ENCODE measurements at regions not wholly inside any gene's neighbourhood (a gene's known extent, or its start where the extent isn't known, plus 50 kb on each side); places are given as distances from the start of the nearest gene placed in this dataset.
A peak's percentile ranks its signal among the peaks of the same experiment; 100 is the strongest.
"Not testable (repeated sequence)": the region's sequence is repeated elsewhere in the genome, so short reads cannot be mapped to it uniquely, and the experiment has no call there.

- H3K14ac ChIP-seq (ENCODE audit: low read length) = no peak overlapping the region
- no CpG with 5 or more reads among the region's 17 CpGs for WGBS, 2 donors (ENCODE audit: extremely low coverage in 2 of 2, insufficient read length in 2 of 2, insufficient replicate concordance in 1 of 2)
- no peak overlapping the region for H3K27ac ChIP-seq (replicated peaks; ENCODE audit: low read length)
- H3K4me2 ChIP-seq (ENCODE audit: insufficient read depth, low read length, poor library complexity, severe bottlenecking) = no peak overlapping the region
- no peaks in the 10 kb centered on the region for H3K79me1 ChIP-seq (ENCODE audit: low read depth, low read length)
- H4K91ac ChIP-seq (ENCODE audit: low read depth, low read length, poor library complexity) = no peak overlapping the region
- H2BK5ac ChIP-seq (ENCODE audit: low read length) = no peak overlapping the region
- no peaks in the 10 kb centered on the region for H3K9me3 ChIP-seq (replicated peaks in 1 of 2; ENCODE audit: control insufficient read depth in 2 of 2, insufficient read depth in 1 of 2, low read depth in 1 of 2, low read length in 2 of 2)
- no peak overlapping the region for H3K23ac ChIP-seq (ENCODE audit: low read depth, low read length, poor library complexity)
- H3K9ac ChIP-seq (ENCODE audit: low read depth, low read length, poor library complexity) = no peak overlapping the region
- H2BK15ac ChIP-seq (ENCODE audit: low read length) = no peak overlapping the region
- no peak overlapping the region for H3K4me3 ChIP-seq (ENCODE audit: low read length in 2 of 2)
- no peaks in the 10 kb centered on the region for H3K27me3 ChIP-seq (ENCODE audit: control insufficient read depth in 3 of 3, insufficient read depth in 3 of 3, low read depth in 1 of 3, low read length in 3 of 3)
- no peaks in the 10 kb centered on the region for H3K36me3 ChIP-seq (replicated peaks in 1 of 2; ENCODE audit: control insufficient read depth in 2 of 2, insufficient read depth in 2 of 2, low read length in 2 of 2)
- H2BK12ac ChIP-seq (ENCODE audit: low read length) = no peak overlapping the region
- H3K4me1 ChIP-seq (ENCODE audit: control insufficient read depth in 2 of 2, insufficient read depth in 1 of 2, low read depth in 1 of 2, low read length in 2 of 2) = no peaks in the 10 kb centered on the region
- no peak overlapping the region for H2AK5ac ChIP-seq (ENCODE audit: low read depth, low read length)
- H3K4ac ChIP-seq (ENCODE audit: low read length) = no peak overlapping the region
- no peak overlapping the region for H2AFZ ChIP-seq (ENCODE audit: low read length)
- H4K8ac ChIP-seq (ENCODE audit: low read depth, low read length) = no peak overlapping the region
- no peak for DNase-seq (ENCODE audit: low spot score)
- peak overlapping the region; percentile 54 for H3K18ac ChIP-seq (ENCODE audit: low read length)
- H2BK120ac ChIP-seq (ENCODE audit: low read depth, low read length) = no peak overlapping the region
Measured at GRCh38 chr7:156522801-156523200, 117.8 kb upstream of the RNF32 start.

GRCh38 chr7:156519070-156519469 lies 121.5 kb upstream of the RNF32 start:
- Histone ChIP-seq H3K4ac (ENCODE audit: low read length) (no peak overlapping the region), H3K4me2 (ENCODE audit: insufficient read depth, low read length, poor library complexity, severe bottlenecking) (no peak overlapping the region), H4K8ac (ENCODE audit: low read depth, low read length) (no peak overlapping the region), H2BK120ac (ENCODE audit: low read depth, low read length) (no peak overlapping the region), H2AFZ (ENCODE audit: low read length) (no peak overlapping the region), H2BK5ac (ENCODE audit: low read length) (no peak overlapping the region), H3K4me3 (ENCODE audit: low read length in 2 of 2) (no peak overlapping the region), H4K91ac (ENCODE audit: low read depth, low read length, poor library complexity) (no peak overlapping the region), H3K36me3 (replicated peaks in 1 of 2; ENCODE audit: control insufficient read depth in 2 of 2, insufficient read depth in 2 of 2, low read length in 2 of 2) (no peaks in the 10 kb centered on the region), H3K9ac (ENCODE audit: low read depth, low read length, poor library complexity) (no peak overlapping the region), H3K18ac (ENCODE audit: low read length) (peak overlapping the region; percentile 14), H3K27ac (replicated peaks; ENCODE audit: low read length) (no peak overlapping the region), H3K9me3 (replicated peaks in 1 of 2; ENCODE audit: control insufficient read depth in 2 of 2, insufficient read depth in 1 of 2, low read depth in 1 of 2, low read length in 2 of 2) (no peaks in the 10 kb centered on the region), H3K23ac (ENCODE audit: low read depth, low read length, poor library complexity) (peak overlapping the region; percentile 19), H3K79me1 (ENCODE audit: low read depth, low read length) (no peaks in the 10 kb centered on the region), H3K4me1 (ENCODE audit: control insufficient read depth in 2 of 2, insufficient read depth in 1 of 2, low read depth in 1 of 2, low read length in 2 of 2) (no peaks in the 10 kb centered on the region), H2AK5ac (ENCODE audit: low read depth, low read length) (no peak overlapping the region), H3K27me3 (ENCODE audit: control insufficient read depth in 3 of 3, insufficient read depth in 3 of 3, low read depth in 1 of 3, low read length in 3 of 3) (peaks cover 0 to 5% (median 0%) of the 10 kb centered on the region in 3 experiments), H2BK12ac (ENCODE audit: low read length) (no peak overlapping the region), H3K14ac (ENCODE audit: low read length) (no peak overlapping the region), H2BK15ac (ENCODE audit: low read length) (no peak overlapping the region)
- DNase-seq (ENCODE audit: low spot score) = no peak
- WGBS, 2 donors (ENCODE audit: extremely low coverage in 2 of 2, insufficient read length in 2 of 2, insufficient replicate concordance in 1 of 2) = no CpG with 5 or more reads among the region's 12 CpGs

GRCh38 chr7:156518466-156518865 lies 122.1 kb upstream of the RNF32 start:
- Histone ChIP-seq H4K8ac (ENCODE audit: low read depth, low read length) (no peak overlapping the region), H3K27ac (replicated peaks; ENCODE audit: low read length) (no peak overlapping the region), H2BK15ac (ENCODE audit: low read length) (no peak overlapping the region), H3K27me3 (ENCODE audit: control insufficient read depth in 3 of 3, insufficient read depth in 3 of 3, low read depth in 1 of 3, low read length in 3 of 3) (peaks cover 0 to 5% (median 0%) of the 10 kb centered on the region in 3 experiments), H2BK5ac (ENCODE audit: low read length) (no peak overlapping the region), H3K9ac (ENCODE audit: low read depth, low read length, poor library complexity) (no peak overlapping the region), H3K23ac (ENCODE audit: low read depth, low read length, poor library complexity) (peak overlapping the region; percentile 19), H2BK120ac (ENCODE audit: low read depth, low read length) (no peak overlapping the region), H2AFZ (ENCODE audit: low read length) (no peak overlapping the region), H2BK12ac (ENCODE audit: low read length) (no peak overlapping the region), H3K36me3 (replicated peaks in 1 of 2; ENCODE audit: control insufficient read depth in 2 of 2, insufficient read depth in 2 of 2, low read length in 2 of 2) (no peaks in the 10 kb centered on the region), H3K9me3 (replicated peaks in 1 of 2; ENCODE audit: control insufficient read depth in 2 of 2, insufficient read depth in 1 of 2, low read depth in 1 of 2, low read length in 2 of 2) (no peaks in the 10 kb centered on the region), H2AK5ac (ENCODE audit: low read depth, low read length) (no peak overlapping the region), H4K91ac (ENCODE audit: low read depth, low read length, poor library complexity) (no peak overlapping the region), H3K79me1 (ENCODE audit: low read depth, low read length) (no peaks in the 10 kb centered on the region), H3K4me3 (ENCODE audit: low read length in 2 of 2) (no peak overlapping the region), H3K14ac (ENCODE audit: low read length) (no peak overlapping the region), H3K4me1 (ENCODE audit: control insufficient read depth in 2 of 2, insufficient read depth in 1 of 2, low read depth in 1 of 2, low read length in 2 of 2) (no peaks in the 10 kb centered on the region), H3K18ac (ENCODE audit: low read length) (no peak overlapping the region), H3K4ac (ENCODE audit: low read length) (no peak overlapping the region), H3K4me2 (ENCODE audit: insufficient read depth, low read length, poor library complexity, severe bottlenecking) (no peak overlapping the region)
- no peak for DNase-seq (ENCODE audit: low spot score)
- no CpG with 5 or more reads among the region's 7 CpGs for WGBS, 2 donors (ENCODE audit: extremely low coverage in 2 of 2, insufficient read length in 2 of 2, insufficient replicate concordance in 1 of 2)

- not testable (repeated sequence) for H3K4me1 ChIP-seq (ENCODE audit: control insufficient read depth in 2 of 2, insufficient read depth in 1 of 2, low read depth in 1 of 2, low read length in 2 of 2); H2BK120ac ChIP-seq (ENCODE audit: low read depth, low read length); H2BK5ac ChIP-seq (ENCODE audit: low read length); H2BK15ac ChIP-seq (ENCODE audit: low read length); H3K23ac ChIP-seq (ENCODE audit: low read depth, low read length, poor library complexity); H3K27ac ChIP-seq (replicated peaks; ENCODE audit: low read length); H4K8ac ChIP-seq (ENCODE audit: low read depth, low read length); H3K27me3 ChIP-seq (ENCODE audit: control insufficient read depth in 3 of 3, insufficient read depth in 3 of 3, low read depth in 1 of 3, low read length in 3 of 3); DNase-seq (ENCODE audit: low spot score); H3K79me1 ChIP-seq (ENCODE audit: low read depth, low read length); H4K91ac ChIP-seq (ENCODE audit: low read depth, low read length, poor library complexity); H3K4me3 ChIP-seq (ENCODE audit: low read length in 2 of 2); H3K4me2 ChIP-seq (ENCODE audit: insufficient read depth, low read length, poor library complexity, severe bottlenecking); H3K4ac ChIP-seq (ENCODE audit: low read length); H3K36me3 ChIP-seq (replicated peaks in 1 of 2; ENCODE audit: control insufficient read depth in 2 of 2, insufficient read depth in 2 of 2, low read length in 2 of 2); H3K9me3 ChIP-seq (replicated peaks in 1 of 2; ENCODE audit: control insufficient read depth in 2 of 2, insufficient read depth in 1 of 2, low read depth in 1 of 2, low read length in 2 of 2); H2AK5ac ChIP-seq (ENCODE audit: low read depth, low read length); H3K9ac ChIP-seq (ENCODE audit: low read depth, low read length, poor library complexity); H2BK12ac ChIP-seq (ENCODE audit: low read length); H3K14ac ChIP-seq (ENCODE audit: low read length); H2AFZ ChIP-seq (ENCODE audit: low read length)
- peak overlapping the region; percentile 60 for H3K18ac ChIP-seq (ENCODE audit: low read length)
- no CpG with 5 or more reads among the region's 8 CpGs for WGBS, 2 donors (ENCODE audit: extremely low coverage in 2 of 2, insufficient read length in 2 of 2, insufficient replicate concordance in 1 of 2)
Measured at GRCh38 chr7:156517858-156518257, 122.7 kb upstream of the RNF32 start.
